Suprapubic skin (tissue), 4 donors: ENCODE measurements at regions not wholly inside any gene's neighbourhood (a gene's known extent, or its start where the extent isn't known, plus 50 kb on each side); places are given as distances from the start of the nearest gene placed in this dataset.

Experiments used
- DNase-seq, 2 donors: peaks; one replicate each; pipeline ENCODE4 v3.0.0-alpha.2; 2019; ENCODE audit warnings: low spot score in 2 of 2
- H3K27ac ChIP-seq: fragments of 200-600 bp; sonication (generic); one replicate; pipeline ENCODE4 v1.5.1; 2019
- H3K27me3 ChIP-seq: fragments of 200-600 bp; sonication (generic); one replicate; pipeline ENCODE4 v1.5.1; 2019
- H3K36me3 ChIP-seq: fragments of 200-600 bp; sonication (generic); one replicate; pipeline ENCODE4 v1.5.1; 2019
- H3K4me1 ChIP-seq: fragments of 200-600 bp; sonication (generic); one replicate; pipeline ENCODE4 v1.5.1; 2019
- H3K4me3 ChIP-seq: fragments of 200-600 bp; sonication (generic); one replicate; pipeline ENCODE4 v1.5.1; 2019; ENCODE audit warnings: mild to moderate bottlenecking
- H3K9me3 ChIP-seq: fragments of 200-600 bp; sonication (generic); one replicate; pipeline ENCODE4 v1.5.1; 2019
- CTCF ChIP-seq, 2 donors: fragments of 200-600 bp in 1 of 2; fragments of 450-650 bp in 1 of 2; sonication (generic) in 1 of 2; IDR thresholded peaks; one replicate each; pipeline ENCODE4 v1.5.1; 2016 to 2019; ENCODE audit warnings: antibody characterized with exemption in 2 of 2, mild to moderate bottlenecking in 1 of 2, moderate library complexity in 1 of 2
- EP300 ChIP-seq: sonication (generic); formaldehyde crosslinking; IDR thresholded peaks from one replicate; pipeline ENCODE4 v1.6.1; 2017; ENCODE audit warnings: antibody characterized with exemption
- POLR2A ChIP-seq, 2 donors: fragments of 450-650 bp; IDR thresholded peaks; one replicate each; pipeline ENCODE4 v1.6.1; 2017; ENCODE audit warnings: antibody characterized with exemption in 2 of 2, mild to moderate bottlenecking in 2 of 2, moderate library complexity in 2 of 2
- POLR2AphosphoS5 ChIP-seq, 3 donors: sonication (generic); formaldehyde crosslinking; IDR thresholded peaks; one replicate each; pipeline ENCODE4 v1.6.1; 2017; ENCODE audit warnings: antibody characterized with exemption in 3 of 3
- WGBS: methylation state at CpG from one replicate; pipeline ENCODE4 v1.1.5; 2018; 5-methylcytosine and 5-hydroxymethylcytosine counted together

GRCh38 chr14:32009221-32009975 lies 67.7 kb upstream of the ARHGAP5 start:
- no peak overlapping the region for H3K4me3 ChIP-seq
- no peak overlapping the region for H3K27ac ChIP-seq
- no peaks in the 10 kb centered on the region for H3K27me3 ChIP-seq
- H3K4me1 ChIP-seq = no peaks in the 10 kb centered on the region
- H3K9me3 ChIP-seq = no peaks in the 10 kb centered on the region
- no peak for TF ChIP-seq EP300
- TF ChIP-seq POLR2A (IDR thresholded peaks at IDR 0.05) = no peak
- no peak for TF ChIP-seq POLR2AphosphoS5 (IDR thresholded peaks at IDR 0.05)
- no peak for TF ChIP-seq CTCF (IDR thresholded peaks at IDR 0.05)
- whole genome bisulfite sequencing = 86% methylated on average over 5 of the region's 5 CpGs
- H3K36me3 ChIP-seq = no peaks in the 10 kb centered on the region
- no peak for DNase-seq

DNA sequence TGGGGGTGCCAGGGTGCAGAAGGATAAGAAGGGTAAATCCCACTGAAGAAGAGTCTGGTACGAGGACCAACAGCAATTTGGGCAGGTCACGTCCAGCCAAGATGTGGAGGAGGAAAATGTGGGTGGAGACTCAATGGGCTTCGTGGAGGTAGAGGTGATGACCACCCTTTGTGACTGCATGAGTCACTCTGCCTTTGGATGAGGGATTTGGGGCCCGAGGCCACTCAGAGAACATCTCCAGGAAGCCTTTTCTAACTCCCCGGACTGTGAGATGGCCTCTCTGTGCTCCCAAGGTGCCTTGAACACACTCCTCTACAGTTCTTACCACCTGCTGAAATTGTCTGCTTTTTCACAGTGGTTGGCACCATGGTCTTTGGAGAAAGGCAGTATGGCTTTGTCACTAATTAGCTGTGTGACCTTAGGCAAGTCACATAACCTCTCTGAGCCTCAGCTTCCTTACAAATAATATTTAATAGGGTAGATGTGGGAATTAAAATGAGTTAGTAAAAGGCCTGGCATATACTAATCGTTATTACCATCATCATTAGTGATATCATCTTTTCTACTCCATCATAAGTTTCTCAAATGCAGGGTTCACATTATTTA lies 67.0 kb upstream of the ARHGAP5 start:
- H3K4me3 ChIP-seq = no peak overlapping the region
- H3K36me3 ChIP-seq = no peaks in the 10 kb centered on the region
- DNase-seq = no peak
- no peak overlapping the region for H3K27ac ChIP-seq
- no peaks in the 10 kb centered on the region for H3K9me3 ChIP-seq
- H3K27me3 ChIP-seq = no peaks in the 10 kb centered on the region
- H3K4me1 ChIP-seq = no peaks in the 10 kb centered on the region
- 83% methylated on average over 6 of the region's 6 CpGs for WGBS
- TF ChIP-seq EP300 = no peak
- no peak for TF ChIP-seq POLR2A (IDR thresholded peaks at IDR 0.05)
- no peak for TF ChIP-seq POLR2AphosphoS5 (IDR thresholded peaks at IDR 0.05)
- TF ChIP-seq CTCF (IDR thresholded peaks at IDR 0.05) = no peak

GRCh38 chr14:32010604-32011125 lies 66.4 kb upstream of the ARHGAP5 start:
- H3K27ac ChIP-seq = no peak overlapping the region

GRCh38 chr14:32011225-32011624 lies 65.9 kb upstream of the ARHGAP5 start:
- WGBS = 83% methylated on average over 3 of the region's 3 CpGs
- Histone ChIP-seq H3K27me3 (no peaks in the 10 kb centered on the region), H3K9me3 (no peaks in the 10 kb centered on the region), H3K4me3 (no peak overlapping the region), H3K27ac (no peak overlapping the region), H3K4me1 (no peaks in the 10 kb centered on the region), H3K36me3 (no peaks in the 10 kb centered on the region)
- DNase-seq = no peak
- TF ChIP-seq EP300 = no peak
- no peak for TF ChIP-seq CTCF (IDR thresholded peaks at IDR 0.05)
- no peak for TF ChIP-seq POLR2A (IDR thresholded peaks at IDR 0.05)
- no peak for TF ChIP-seq POLR2AphosphoS5 (IDR thresholded peaks at IDR 0.05)

More at GRCh38 chr14:32010604-32011125, 66.4 kb upstream of the ARHGAP5 start:
- DNase-seq = no peak
- H3K36me3 ChIP-seq = no peaks in the 10 kb centered on the region
- no peaks in the 10 kb centered on the region for H3K4me1 ChIP-seq
- TF ChIP-seq POLR2A (IDR thresholded peaks at IDR 0.05) (no peak), EP300 (no peak), POLR2AphosphoS5 (IDR thresholded peaks at IDR 0.05) (no peak), CTCF (IDR thresholded peaks at IDR 0.05) (no peak)
- H3K9me3 ChIP-seq = no peaks in the 10 kb centered on the region
- WGBS = 83% methylated on average over 4 of the region's 4 CpGs
- no peaks in the 10 kb centered on the region for H3K27me3 ChIP-seq
- H3K4me3 ChIP-seq = no peak overlapping the region

- no peaks in the 10 kb centered on the region for H3K36me3 ChIP-seq
- H3K4me1 ChIP-seq = no peaks in the 10 kb centered on the region
- no peak overlapping the region for H3K27ac ChIP-seq
- TF ChIP-seq EP300 (no peak), POLR2AphosphoS5 (IDR thresholded peaks at IDR 0.05) (no peak), POLR2A (IDR thresholded peaks at IDR 0.05) (no peak), CTCF (IDR thresholded peaks at IDR 0.05) (no peak)
- H3K4me3 ChIP-seq = no peak overlapping the region
- DNase-seq = no peak
- no peaks in the 10 kb centered on the region for H3K27me3 ChIP-seq
- no peaks in the 10 kb centered on the region for H3K9me3 ChIP-seq
These were observed 65.0 kb upstream of the ARHGAP5 start for GRCh38 chr14:32012062-32012461.
